Endothelial cell of umbilical vein (primary cell): ENCODE measurements at regions not wholly inside any gene's neighbourhood (a gene's known extent, or its start where the extent isn't known, plus 50 kb on each side); places are given as distances from the start of the nearest gene placed in this dataset.

Experiments
- BruUV-seq: library from RNA; stranded (reverse); fragments of 400-500 nt; replicated peaks from 2 replicates; lab custom pipeline; 2021; lab: Mats Ljungman, UMichigan
- CTCF ChIA-PET: fragments of 300-600, 350-600 bp; sonication (Branson Sonifier 250); formaldehyde crosslinking; loops from one replicate; lab custom pipeline; 2021; ENCODE audit warnings: antibody characterized with exemption, inconsistent platforms; lab: Charles Lee
- POLR2A ChIA-PET: fragments of 300-600, 350-600 bp; sonication (Branson Sonifier 250); formaldehyde crosslinking; loops from one replicate; lab custom pipeline; 2021; ENCODE audit warnings: antibody characterized with exemption, inconsistent platforms; lab: Charles Lee
- DNase-seq: peaks from one replicate; pipeline ENCODE4 v3.0.0-alpha.2; 2011; ENCODE audit warnings: low read depth, low spot score
- FAIRE-seq: peaks from 2 replicates; lab custom pipeline; 2011; peaks lifted over from hg19 to GRCh38; lab: Jason Lieb, UNC
- H2AFZ ChIP-seq: 2 replicates; pipeline ENCODE4 v1.6.0; 2012; ENCODE audit warnings: low read depth, low read length, control low read depth, inconsistent platforms
- H3K27ac ChIP-seq: 2 replicates; pipeline ENCODE4 v1.5.1; 2011; ENCODE audit warnings: low read depth, mild to moderate bottlenecking, control low read depth, low read length, moderate library complexity; ENCODE audit not compliant: insufficient read depth
- H3K27me3 ChIP-seq, 2 experiments: 2 replicates each; pipeline versions ENCODE4 v1.6.0 to v1.6.1; 2011; ENCODE audit warnings: low read length in 2 of 2, mixed read lengths in 1 of 2; ENCODE audit not compliant: control insufficient read depth in 2 of 2, insufficient read depth in 2 of 2
- H3K36me3 ChIP-seq, 2 experiments: 2 replicates in 1 of 2; 3 replicates in 1 of 2; pipeline ENCODE4 v1.5.1; 2011; ENCODE audit warnings: low read length in 2 of 2, mild to moderate bottlenecking in 1 of 2, moderate library complexity in 1 of 2; ENCODE audit not compliant: control insufficient read depth in 2 of 2, insufficient read depth in 2 of 2; ENCODE audit errors: extremely low read depth in 1 of 2
- H3K4me1 ChIP-seq: 3 replicates; pipeline ENCODE4 v1.5.1; 2011; ENCODE audit warnings: mild to moderate bottlenecking, low read length; ENCODE audit not compliant: control insufficient read depth, insufficient read depth; ENCODE audit errors: extremely low read depth
- H3K4me2 ChIP-seq: 2 replicates; pipeline ENCODE4 v1.6.1; 2011; ENCODE audit warnings: low read length, control low read depth, mixed read lengths; ENCODE audit not compliant: insufficient read depth
- H3K4me3 ChIP-seq, 3 experiments: fragments of 200-600 bp in 1 of 3; sonication (generic), shearing (Covaris generic) in 1 of 3; replicated peaks in 1 of 3; 2 replicates each; pipeline ENCODE4 v1.5.1; 2011 to 2016; ENCODE audit warnings: control low read depth in 3 of 3, low read length in 3 of 3, mild to moderate bottlenecking in 2 of 3, inconsistent platforms in 1 of 3, low read depth in 1 of 3, moderate library complexity in 1 of 3; ENCODE audit not compliant: insufficient read depth in 1 of 3
- H3K79me2 ChIP-seq: 2 replicates; pipeline ENCODE4 v1.6.0; 2012; ENCODE audit warnings: low read length, inconsistent platforms; ENCODE audit not compliant: control insufficient read depth, insufficient read depth
- H3K9ac ChIP-seq: replicated peaks from 2 replicates; pipeline ENCODE3; 2011; ENCODE audit warnings: low read length, control low read depth; ENCODE audit not compliant: insufficient read depth; ENCODE audit errors: extremely low read depth
- H3K9me1 ChIP-seq: replicated peaks from 3 replicates; pipeline ENCODE4 v1.6.0; 2011; ENCODE audit warnings: mild to moderate bottlenecking, low read length; ENCODE audit not compliant: control insufficient read depth, insufficient read depth; ENCODE audit errors: extremely low read depth
- H3K9me3 ChIP-seq: replicated peaks from 2 replicates; pipeline ENCODE4 v1.5.1; 2012; ENCODE audit warnings: low read length, inconsistent platforms; ENCODE audit not compliant: control insufficient read depth, insufficient read depth
- H4K20me1 ChIP-seq: replicated peaks from 2 replicates; pipeline ENCODE3; 2011; ENCODE audit warnings: mild to moderate bottlenecking, low read length; ENCODE audit not compliant: control insufficient read depth, insufficient read depth; ENCODE audit errors: extremely low read depth
- CTCF ChIP-seq, 2 donors: IDR thresholded peaks; 1 replicate in 1 of 2; 2 replicates in 1 of 2; pipeline ENCODE4 v1.5.1; 2011; ENCODE audit warnings: low read length in 2 of 2, mild to moderate bottlenecking in 2 of 2, moderate library complexity in 2 of 2, control low read depth in 1 of 2, inconsistent platforms in 1 of 2, low read depth in 1 of 2; ENCODE audit not compliant: insufficient read depth in 1 of 2; ENCODE audit errors: extremely low read depth in 1 of 2
- EZH2 ChIP-seq: IDR thresholded peaks from 2 replicates; pipeline ENCODE4 v1.6.1; 2012; ENCODE audit warnings: borderline replicate concordance, low read depth, mild to moderate bottlenecking, moderate library complexity, low read length, inconsistent platforms; ENCODE audit not compliant: severe bottlenecking
- FOS ChIP-seq: IDR thresholded peaks from 2 replicates; pipeline ENCODE4 v1.6.1; 2011; ENCODE audit warnings: mild to moderate bottlenecking, low read length, moderate library complexity, borderline replicate concordance; ENCODE audit not compliant: insufficient read depth
- GATA2 ChIP-seq: IDR thresholded peaks from 2 replicates; pipeline ENCODE4 v1.7.0; 2011; ENCODE audit warnings: low read depth, mild to moderate bottlenecking, moderate library complexity, mixed read lengths, low read length; ENCODE audit not compliant: insufficient read length, insufficient read depth
- JUN ChIP-seq: IDR thresholded peaks from 2 replicates; pipeline ENCODE4 v1.6.1; 2011; ENCODE audit warnings: borderline replicate concordance, low read depth; ENCODE audit not compliant: insufficient read length, insufficient read depth
- MAX ChIP-seq: IDR thresholded peaks from 2 replicates; pipeline ENCODE4 v1.6.1; 2011; ENCODE audit not compliant: insufficient read depth, insufficient read length
- MYC ChIP-seq: IDR thresholded peaks from one replicate; pipeline ENCODE4 v1.6.1; 2011; ENCODE audit warnings: mild to moderate bottlenecking, low read depth, low read length
- POLR2A ChIP-seq: IDR thresholded peaks from 2 replicates; pipeline ENCODE4 v1.6.1; 2012; ENCODE audit warnings: low read depth, mild to moderate bottlenecking, control low read depth, low read length
- POLR2AphosphoS5 ChIP-seq: IDR thresholded peaks from 2 replicates; pipeline ENCODE4 v1.6.1; 2012; ENCODE audit warnings: low read depth, mild to moderate bottlenecking, control low read depth, low read length, moderate library complexity; ENCODE audit not compliant: insufficient read depth
- dilution Hi-C: fragments of 300-500 bp; cut with MboI; formaldehyde crosslinking; loops from one replicate; pipeline ENCODE4 v1.15.0; 2019; ENCODE audit warnings: low sequenced_read_pairs; ENCODE audit not compliant: extremely low pct_ligation_motif_present
- intact Hi-C: fragments of 100-400 bp; cut with micrococcal nuclease; formaldehyde crosslinking; loops from one replicate; pipeline ENCODE4 v1.10.0; 2022

GRCh38 chr16:58809213-58809612 lies 75.1 kb upstream of the GOT2 start:
- Histone ChIP-seq H3K27ac (no peak overlapping the region), H3K4me1 (no peaks in the 10 kb centered on the region), H2AFZ (no peak overlapping the region), H3K9me3 (no peaks in the 10 kb centered on the region), H4K20me1 (no peaks in the 10 kb centered on the region), H3K9me1 (no peaks in the 10 kb centered on the region), H3K4me2 (no peak overlapping the region), H3K27me3 (no peaks in the 10 kb centered on the region), H3K79me2 (no peaks in the 10 kb centered on the region), H3K4me3 (no peak overlapping the region), H3K36me3 (no peaks in the 10 kb centered on the region), H3K9ac (no peak overlapping the region)
- ChIA-PET POLR2A (no interaction called here), CTCF (no interaction called here)
- no TSS peak for BruUV-seq
- intact Hi-C loops = no loop called here
- DNase-seq (no peak), FAIRE-seq (no peak)
- no peak for TF ChIP-seq CTCF (IDR thresholded peaks at IDR 0.05; ENCODE audit: extremely low read depth in 1 of 2, insufficient read depth in 1 of 2, low read depth in 1 of 2, low read length in 2 of 2)
- TF ChIP-seq POLR2AphosphoS5 = no peak
- TF ChIP-seq MAX = no peak
- no peak for TF ChIP-seq EZH2
- TF ChIP-seq MYC = no peak
- TF ChIP-seq GATA2 = no peak
- TF ChIP-seq FOS = no peak
- no peak for TF ChIP-seq JUN
- TF ChIP-seq POLR2A = no peak
- dilution Hi-C loops = no loop called here
